ENCODE measurements at regions not wholly inside any gene's neighbourhood (a gene's known extent, or its start where the extent isn't known, plus 50 kb on each side); places are given as distances from the start of the nearest gene placed in this dataset.

DNA sequence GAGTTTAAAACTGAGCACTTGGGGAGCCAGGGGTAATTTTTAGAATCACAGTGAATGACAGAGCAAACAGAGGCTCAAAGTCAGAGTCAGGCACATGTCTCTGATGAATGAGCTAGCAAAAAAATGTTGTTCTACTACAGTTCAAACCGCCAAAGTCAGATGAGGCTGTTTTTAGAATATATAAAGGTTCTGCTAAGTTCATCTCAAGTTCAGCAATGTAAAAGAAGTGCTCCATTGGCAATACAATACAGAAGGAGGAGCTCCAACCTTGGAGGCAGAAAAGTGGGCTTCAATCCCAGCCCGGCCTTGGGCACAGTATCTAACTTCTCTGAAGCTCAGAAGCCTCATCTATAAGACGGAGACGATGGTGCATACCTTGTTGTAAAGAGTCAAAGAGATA is 70.1 kb upstream of the IPO5 start (continued):
- TF ChIP-seq E2F1 (CRISPR knock-in tag; IDR thresholded peaks at IDR 0.05) (no peak), SOX15 (CRISPR knock-in tag; IDR thresholded peaks at IDR 0.05) (no peak), MXD4 (CRISPR knock-in tag; IDR thresholded peaks at IDR 0.05; ENCODE audit: borderline replicate concordance) (no peak), E2F5 (CRISPR knock-in tag; IDR thresholded peaks at IDR 0.05) (no peak), TCF7 (CRISPR knock-in tag; IDR thresholded peaks at IDR 0.05; ENCODE audit: low read depth) (no peak), EMX1 (CRISPR knock-in tag; IDR thresholded peaks at IDR 0.05) (no peak)
- TF ChIP-seq, protein P1, sequence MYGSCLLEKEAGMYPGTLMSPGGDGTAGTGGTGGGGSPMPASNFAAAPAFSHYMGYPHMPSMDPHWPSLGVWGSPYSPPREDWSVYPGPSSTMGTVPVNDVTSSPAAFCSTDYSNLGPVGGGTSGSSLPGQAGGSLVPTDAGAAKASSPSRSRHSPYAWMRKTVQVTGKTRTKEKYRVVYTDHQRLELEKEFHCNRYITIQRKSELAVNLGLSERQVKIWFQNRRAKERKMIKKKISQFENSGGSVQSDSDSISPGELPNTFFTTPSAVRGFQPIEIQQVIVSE (CRISPR knock-in tag; IDR thresholded peaks at IDR 0.05; ENCODE audit: borderline replicate concordance): no peak
- TF ChIP-seq, protein P2, sequence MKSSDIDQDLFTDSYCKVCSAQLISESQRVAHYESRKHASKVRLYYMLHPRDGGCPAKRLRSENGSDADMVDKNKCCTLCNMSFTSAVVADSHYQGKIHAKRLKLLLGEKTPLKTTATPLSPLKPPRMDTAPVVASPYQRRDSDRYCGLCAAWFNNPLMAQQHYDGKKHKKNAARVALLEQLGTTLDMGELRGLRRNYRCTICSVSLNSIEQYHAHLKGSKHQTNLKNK (CRISPR knock-in tag; IDR thresholded peaks at IDR 0.05): no peak

GRCh38 chr13:97884707-97885468 is 68.6 kb upstream of the IPO5 start:
- H3K9me3 Mint-ChIP-seq: peaks cover 12% of the 10 kb centered on the region
- peaks cover 6% of the 10 kb centered on the region for H3K4me1 Mint-ChIP-seq
- CTCF ChIA-PET: no interaction called here
- H3K27ac Mint-ChIP-seq: no peak overlapping the region
- no peak overlapping the region for H3K4me3 Mint-ChIP-seq
- H3K36me3 Mint-ChIP-seq: no peaks in the 10 kb centered on the region
- no peaks in the 10 kb centered on the region for H3K27me3 Mint-ChIP-seq (ENCODE audit: low read depth)
- POLR2A ChIA-PET: no interaction called here
- no peak for ATAC-seq
- no peak for DNase-seq (ENCODE audit: low spot score)
- TF ChIP-seq ZNF671 (CRISPR knock-in tag; IDR thresholded peaks at IDR 0.05) (no peak), USF2 (CRISPR knock-in tag; IDR thresholded peaks at IDR 0.05) (no peak), TP53 (CRISPR knock-in tag; IDR thresholded peaks at IDR 0.05) (no peak), ZNF532 (CRISPR knock-in tag; IDR thresholded peaks at IDR 0.05; ENCODE audit: borderline replicate concordance) (no peak), FOXJ3 (CRISPR knock-in tag; IDR thresholded peaks at IDR 0.05; ENCODE audit: borderline replicate concordance) (no peak), ETV6 (CRISPR knock-in tag; IDR thresholded peaks at IDR 0.05) (no peak), MXD4 (CRISPR knock-in tag; IDR thresholded peaks at IDR 0.05; ENCODE audit: borderline replicate concordance) (no peak)
- TF ChIP-seq, protein P3, sequence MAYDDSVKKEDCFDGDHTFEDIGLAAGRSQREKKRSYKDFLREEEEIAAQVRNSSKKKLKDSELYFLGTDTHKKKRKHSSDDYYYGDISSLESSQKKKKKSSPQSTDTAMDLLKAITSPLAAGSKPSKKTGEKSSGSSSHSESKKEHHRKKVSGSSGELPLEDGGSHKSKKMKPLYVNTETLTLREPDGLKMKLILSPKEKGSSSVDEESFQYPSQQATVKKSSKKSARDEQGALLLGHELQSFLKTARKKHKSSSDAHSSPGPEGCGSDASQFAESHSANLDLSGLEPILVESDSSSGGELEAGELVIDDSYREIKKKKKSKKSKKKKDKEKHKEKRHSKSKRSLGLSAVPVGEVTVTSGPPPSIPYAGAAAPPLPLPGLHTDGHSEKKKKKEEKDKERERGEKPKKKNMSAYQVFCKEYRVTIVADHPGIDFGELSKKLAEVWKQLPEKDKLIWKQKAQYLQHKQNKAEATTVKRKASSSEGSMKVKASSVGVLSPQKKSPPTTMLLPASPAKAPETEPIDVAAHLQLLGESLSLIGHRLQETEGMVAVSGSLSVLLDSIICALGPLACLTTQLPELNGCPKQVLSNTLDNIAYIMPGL (CRISPR knock-in tag; IDR thresholded peaks at IDR 0.05): no peak
- TF ChIP-seq, protein P4, sequence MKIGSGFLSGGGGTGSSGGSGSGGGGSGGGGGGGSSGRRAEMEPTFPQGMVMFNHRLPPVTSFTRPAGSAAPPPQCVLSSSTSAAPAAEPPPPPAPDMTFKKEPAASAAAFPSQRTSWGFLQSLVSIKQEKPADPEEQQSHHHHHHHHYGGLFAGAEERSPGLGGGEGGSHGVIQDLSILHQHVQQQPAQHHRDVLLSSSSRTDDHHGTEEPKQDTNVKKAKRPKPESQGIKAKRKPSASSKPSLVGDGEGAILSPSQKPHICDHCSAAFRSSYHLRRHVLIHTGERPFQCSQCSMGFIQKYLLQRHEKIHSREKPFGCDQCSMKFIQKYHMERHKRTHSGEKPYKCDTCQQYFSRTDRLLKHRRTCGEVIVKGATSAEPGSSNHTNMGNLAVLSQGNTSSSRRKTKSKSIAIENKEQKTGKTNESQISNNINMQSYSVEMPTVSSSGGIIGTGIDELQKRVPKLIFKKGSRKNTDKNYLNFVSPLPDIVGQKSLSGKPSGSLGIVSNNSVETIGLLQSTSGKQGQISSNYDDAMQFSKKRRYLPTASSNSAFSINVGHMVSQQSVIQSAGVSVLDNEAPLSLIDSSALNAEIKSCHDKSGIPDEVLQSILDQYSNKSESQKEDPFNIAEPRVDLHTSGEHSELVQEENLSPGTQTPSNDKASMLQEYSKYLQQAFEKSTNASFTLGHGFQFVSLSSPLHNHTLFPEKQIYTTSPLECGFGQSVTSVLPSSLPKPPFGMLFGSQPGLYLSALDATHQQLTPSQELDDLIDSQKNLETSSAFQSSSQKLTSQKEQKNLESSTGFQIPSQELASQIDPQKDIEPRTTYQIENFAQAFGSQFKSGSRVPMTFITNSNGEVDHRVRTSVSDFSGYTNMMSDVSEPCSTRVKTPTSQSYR (CRISPR knock-in tag; IDR thresholded peaks at IDR 0.05): no peak
- TF ChIP-seq, protein P5, sequence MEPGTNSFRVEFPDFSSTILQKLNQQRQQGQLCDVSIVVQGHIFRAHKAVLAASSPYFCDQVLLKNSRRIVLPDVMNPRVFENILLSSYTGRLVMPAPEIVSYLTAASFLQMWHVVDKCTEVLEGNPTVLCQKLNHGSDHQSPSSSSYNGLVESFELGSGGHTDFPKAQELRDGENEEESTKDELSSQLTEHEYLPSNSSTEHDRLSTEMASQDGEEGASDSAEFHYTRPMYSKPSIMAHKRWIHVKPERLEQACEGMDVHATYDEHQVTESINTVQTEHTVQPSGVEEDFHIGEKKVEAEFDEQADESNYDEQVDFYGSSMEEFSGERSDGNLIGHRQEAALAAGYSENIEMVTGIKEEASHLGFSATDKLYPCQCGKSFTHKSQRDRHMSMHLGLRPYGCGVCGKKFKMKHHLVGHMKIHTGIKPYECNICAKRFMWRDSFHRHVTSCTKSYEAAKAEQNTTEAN (CRISPR knock-in tag; IDR thresholded peaks at IDR 0.05): no peak
- TF ChIP-seq, protein P6, sequence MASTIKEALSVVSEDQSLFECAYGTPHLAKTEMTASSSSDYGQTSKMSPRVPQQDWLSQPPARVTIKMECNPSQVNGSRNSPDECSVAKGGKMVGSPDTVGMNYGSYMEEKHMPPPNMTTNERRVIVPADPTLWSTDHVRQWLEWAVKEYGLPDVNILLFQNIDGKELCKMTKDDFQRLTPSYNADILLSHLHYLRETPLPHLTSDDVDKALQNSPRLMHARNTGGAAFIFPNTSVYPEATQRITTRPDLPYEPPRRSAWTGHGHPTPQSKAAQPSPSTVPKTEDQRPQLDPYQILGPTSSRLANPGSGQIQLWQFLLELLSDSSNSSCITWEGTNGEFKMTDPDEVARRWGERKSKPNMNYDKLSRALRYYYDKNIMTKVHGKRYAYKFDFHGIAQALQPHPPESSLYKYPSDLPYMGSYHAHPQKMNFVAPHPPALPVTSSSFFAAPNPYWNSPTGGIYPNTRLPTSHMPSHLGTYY (CRISPR knock-in tag; IDR thresholded peaks at IDR 0.05): no peak
